GM23338 (cell line): ENCODE measurements at regions not wholly inside any gene's neighbourhood (a gene's known extent, or its start where the extent isn't known, plus 50 kb on each side); places are given as distances from the start of the nearest gene placed in this dataset.

Experiments
- ATAC-seq: fragments of 200-7000 bp; cut with Tn5 transposase; 3 replicates; pipeline ENCODE4 v1.9.1; 2020
- DNase-seq: peaks from one replicate; pipeline ENCODE4 v3.0.0-alpha.2; 2015; ENCODE audit warnings: low spot score
- H2AFZ ChIP-seq: fragments of 200-600 bp; sonication (generic); 2 replicates; pipeline ENCODE4 v1.8.0; 2016; ENCODE audit warnings: antibody characterized with exemption, mild to moderate bottlenecking, moderate library complexity
- H3F3A ChIP-seq: fragments of 200-600 bp; sonication (generic); replicated peaks from 2 replicates; pipeline ENCODE4 v1.8.0; 2017; ENCODE audit warnings: antibody characterized with exemption, mixed run types, low read depth
- H3K27ac ChIP-seq: fragments of 200-600 bp; sonication (generic); 2 replicates; pipeline ENCODE4 v1.6.1; 2016; ENCODE audit warnings: low read depth
- H3K27me3 ChIP-seq: fragments of 200-600 bp; sonication (generic); 2 replicates; pipeline ENCODE4 v1.8.0; 2016; ENCODE audit warnings: mild to moderate bottlenecking, mixed run types, moderate library complexity; ENCODE audit not compliant: insufficient read depth
- H3K36me3 ChIP-seq: fragments of 200-600 bp; sonication (generic); 2 replicates; pipeline ENCODE4 v1.8.0; 2016; ENCODE audit warnings: mild to moderate bottlenecking; ENCODE audit not compliant: insufficient read depth
- H3K4me1 ChIP-seq: fragments of 200-600 bp; sonication (generic); 2 replicates; pipeline ENCODE4 v1.8.0; 2016; ENCODE audit warnings: mild to moderate bottlenecking, moderate library complexity; ENCODE audit not compliant: insufficient read depth
- H3K4me2 ChIP-seq: fragments of 200-600 bp; sonication (generic); 2 replicates; pipeline ENCODE4 v1.7.1; 2017; ENCODE audit warnings: mixed run types
- H3K4me3 ChIP-seq: fragments of 200-600 bp; sonication (generic); 2 replicates; pipeline ENCODE4 v1.6.1; 2016; ENCODE audit warnings: mixed run types
- H3K79me2 ChIP-seq: fragments of 200-600 bp; sonication (generic); replicated peaks from 2 replicates; pipeline ENCODE4 v1.8.0; 2017; ENCODE audit warnings: mild to moderate bottlenecking; ENCODE audit not compliant: insufficient read depth
- H3K9me2 ChIP-seq: fragments of 200-600 bp; sonication (generic); 2 replicates; pipeline ENCODE4 v1.8.0; 2017; ENCODE audit not compliant: insufficient read depth
- H4K20me1 ChIP-seq: fragments of 200-600 bp; sonication (generic); replicated peaks from 2 replicates; pipeline ENCODE4 v1.8.0; 2017; ENCODE audit warnings: mild to moderate bottlenecking; ENCODE audit not compliant: insufficient read depth
- H3K27ac Mint-ChIP-seq: 2 replicates; pipeline ENCODE4 v1.8.0; 2020; ENCODE audit warnings: inconsistent platforms, mild to moderate bottlenecking, moderate library complexity, mixed read lengths
- H3K27me3 Mint-ChIP-seq: 3 replicates; pipeline ENCODE4 v1.8.0; 2022; ENCODE audit warnings: low read depth, mild to moderate bottlenecking, moderate library complexity, mixed read lengths, inconsistent platforms; ENCODE audit not compliant: insufficient read depth, poor library complexity
- H3K36me3 Mint-ChIP-seq: 3 replicates; pipeline ENCODE4 v1.8.0; 2021; ENCODE audit warnings: low read depth, mild to moderate bottlenecking, inconsistent platforms, moderate library complexity, mixed read lengths
- H3K4me1 Mint-ChIP-seq: 3 replicates; pipeline ENCODE4 v1.8.0; 2020; ENCODE audit warnings: mild to moderate bottlenecking, inconsistent platforms, mixed read lengths
- H3K4me3 Mint-ChIP-seq: 3 replicates; pipeline ENCODE4 v1.8.0; 2021; ENCODE audit warnings: moderate library complexity, mild to moderate bottlenecking, inconsistent platforms, mixed read lengths
- H3K9me3 Mint-ChIP-seq: 3 replicates; pipeline ENCODE4 v1.8.0; 2020; ENCODE audit warnings: moderate library complexity, mild to moderate bottlenecking, inconsistent platforms, mixed read lengths
- CREB1 ChIP-seq: fragments of 250-450 bp; sonication (Bioruptor Pico); IDR thresholded peaks from 2 replicates; pipeline ENCODE4 v1.5.0; 2020; ENCODE audit warnings: low read depth, mild to moderate bottlenecking, moderate library complexity
- EZH2 ChIP-seq: fragments of 200-600 bp; sonication (generic); IDR thresholded peaks from one replicate; pipeline ENCODE4 v1.8.0; 2017; ENCODE audit warnings: antibody characterized with exemption, mild to moderate bottlenecking, low read depth; ENCODE audit not compliant: unreplicated experiment
- EZH2phosphoT487 ChIP-seq: fragments of 200-600 bp; sonication (generic); IDR thresholded peaks from one replicate; pipeline ENCODE4 v1.8.1; 2018; ENCODE audit warnings: antibody characterized with exemption; ENCODE audit not compliant: unreplicated experiment
- JUNB ChIP-seq: IDR thresholded peaks from one replicate; pipeline ENCODE4 v1.6.1; 2016; ENCODE audit warnings: antibody characterized with exemption; ENCODE audit not compliant: unreplicated experiment
- NANOG ChIP-seq: IDR thresholded peaks from 2 replicates; pipeline ENCODE4 v1.6.1; 2016; ENCODE audit warnings: antibody characterized with exemption, borderline replicate concordance
- STAT1 ChIP-seq: IDR thresholded peaks from one replicate; pipeline ENCODE4 v1.6.1; 2016; ENCODE audit warnings: antibody characterized with exemption; ENCODE audit not compliant: unreplicated experiment
- ZNF114 ChIP-seq: fragments of 250-450 bp; sonication (Bioruptor Pico); IDR thresholded peaks from 2 replicates; pipeline ENCODE4 v1.5.0; 2020; ENCODE audit warnings: mild to moderate bottlenecking, moderate library complexity
- ZNF331 ChIP-seq: fragments of 250-450 bp; sonication (Bioruptor Pico); IDR thresholded peaks from 2 replicates; pipeline ENCODE4 v1.5.0; 2020; ENCODE audit warnings: low read depth, mild to moderate bottlenecking, moderate library complexity
- TF ChIP-seq, protein P1 (sequence below): fragments of 250-450 bp; sonication (Bioruptor Pico); IDR thresholded peaks from 2 replicates; pipeline ENCODE4 v1.5.0; 2020; ENCODE audit warnings: mild to moderate bottlenecking, moderate library complexity
- TF ChIP-seq, protein P2 (sequence below): IDR thresholded peaks from 2 replicates; pipeline ENCODE4 v1.6.1; 2016; ENCODE audit warnings: antibody characterized with exemption
- TF ChIP-seq, protein P3 (sequence below), 2 experiments: fragments of 200-600 bp in 1 of 2; sonication (generic) in 1 of 2; conservative IDR thresholded peaks; 2 replicates each; pipeline versions ENCODE4 v1.5.1 to v1.6.1; 2016 to 2017; ENCODE audit warnings: antibody characterized with exemption in 2 of 2, low read depth in 2 of 2, mild to moderate bottlenecking in 2 of 2, moderate library complexity in 1 of 2
- TF ChIP-seq, protein P4 (sequence below): IDR thresholded peaks from one replicate; pipeline ENCODE4 v1.6.1; 2018; ENCODE audit warnings: antibody characterized with exemption; ENCODE audit not compliant: unreplicated experiment

DNA sequence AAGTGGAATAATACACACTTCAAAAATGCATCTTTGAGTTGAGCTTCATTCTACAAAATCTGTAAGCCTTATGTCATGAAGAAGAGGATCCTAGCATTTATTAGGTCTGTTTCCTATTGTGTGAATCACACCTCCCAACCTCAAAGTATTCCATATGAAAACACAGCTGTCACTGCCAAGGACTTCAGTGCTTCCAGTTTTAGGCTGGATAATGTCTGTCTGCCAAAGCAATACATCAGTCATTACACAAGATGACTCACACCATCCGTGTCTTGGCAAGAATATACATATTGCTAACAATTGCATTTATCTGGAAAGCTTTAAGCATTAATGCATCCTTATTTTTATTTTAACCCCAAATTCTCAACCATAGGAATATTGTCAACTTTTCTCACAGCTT lies 125.7 kb upstream of the TMPRSS15 start (continued):
- TF ChIP-seq, protein P1, sequence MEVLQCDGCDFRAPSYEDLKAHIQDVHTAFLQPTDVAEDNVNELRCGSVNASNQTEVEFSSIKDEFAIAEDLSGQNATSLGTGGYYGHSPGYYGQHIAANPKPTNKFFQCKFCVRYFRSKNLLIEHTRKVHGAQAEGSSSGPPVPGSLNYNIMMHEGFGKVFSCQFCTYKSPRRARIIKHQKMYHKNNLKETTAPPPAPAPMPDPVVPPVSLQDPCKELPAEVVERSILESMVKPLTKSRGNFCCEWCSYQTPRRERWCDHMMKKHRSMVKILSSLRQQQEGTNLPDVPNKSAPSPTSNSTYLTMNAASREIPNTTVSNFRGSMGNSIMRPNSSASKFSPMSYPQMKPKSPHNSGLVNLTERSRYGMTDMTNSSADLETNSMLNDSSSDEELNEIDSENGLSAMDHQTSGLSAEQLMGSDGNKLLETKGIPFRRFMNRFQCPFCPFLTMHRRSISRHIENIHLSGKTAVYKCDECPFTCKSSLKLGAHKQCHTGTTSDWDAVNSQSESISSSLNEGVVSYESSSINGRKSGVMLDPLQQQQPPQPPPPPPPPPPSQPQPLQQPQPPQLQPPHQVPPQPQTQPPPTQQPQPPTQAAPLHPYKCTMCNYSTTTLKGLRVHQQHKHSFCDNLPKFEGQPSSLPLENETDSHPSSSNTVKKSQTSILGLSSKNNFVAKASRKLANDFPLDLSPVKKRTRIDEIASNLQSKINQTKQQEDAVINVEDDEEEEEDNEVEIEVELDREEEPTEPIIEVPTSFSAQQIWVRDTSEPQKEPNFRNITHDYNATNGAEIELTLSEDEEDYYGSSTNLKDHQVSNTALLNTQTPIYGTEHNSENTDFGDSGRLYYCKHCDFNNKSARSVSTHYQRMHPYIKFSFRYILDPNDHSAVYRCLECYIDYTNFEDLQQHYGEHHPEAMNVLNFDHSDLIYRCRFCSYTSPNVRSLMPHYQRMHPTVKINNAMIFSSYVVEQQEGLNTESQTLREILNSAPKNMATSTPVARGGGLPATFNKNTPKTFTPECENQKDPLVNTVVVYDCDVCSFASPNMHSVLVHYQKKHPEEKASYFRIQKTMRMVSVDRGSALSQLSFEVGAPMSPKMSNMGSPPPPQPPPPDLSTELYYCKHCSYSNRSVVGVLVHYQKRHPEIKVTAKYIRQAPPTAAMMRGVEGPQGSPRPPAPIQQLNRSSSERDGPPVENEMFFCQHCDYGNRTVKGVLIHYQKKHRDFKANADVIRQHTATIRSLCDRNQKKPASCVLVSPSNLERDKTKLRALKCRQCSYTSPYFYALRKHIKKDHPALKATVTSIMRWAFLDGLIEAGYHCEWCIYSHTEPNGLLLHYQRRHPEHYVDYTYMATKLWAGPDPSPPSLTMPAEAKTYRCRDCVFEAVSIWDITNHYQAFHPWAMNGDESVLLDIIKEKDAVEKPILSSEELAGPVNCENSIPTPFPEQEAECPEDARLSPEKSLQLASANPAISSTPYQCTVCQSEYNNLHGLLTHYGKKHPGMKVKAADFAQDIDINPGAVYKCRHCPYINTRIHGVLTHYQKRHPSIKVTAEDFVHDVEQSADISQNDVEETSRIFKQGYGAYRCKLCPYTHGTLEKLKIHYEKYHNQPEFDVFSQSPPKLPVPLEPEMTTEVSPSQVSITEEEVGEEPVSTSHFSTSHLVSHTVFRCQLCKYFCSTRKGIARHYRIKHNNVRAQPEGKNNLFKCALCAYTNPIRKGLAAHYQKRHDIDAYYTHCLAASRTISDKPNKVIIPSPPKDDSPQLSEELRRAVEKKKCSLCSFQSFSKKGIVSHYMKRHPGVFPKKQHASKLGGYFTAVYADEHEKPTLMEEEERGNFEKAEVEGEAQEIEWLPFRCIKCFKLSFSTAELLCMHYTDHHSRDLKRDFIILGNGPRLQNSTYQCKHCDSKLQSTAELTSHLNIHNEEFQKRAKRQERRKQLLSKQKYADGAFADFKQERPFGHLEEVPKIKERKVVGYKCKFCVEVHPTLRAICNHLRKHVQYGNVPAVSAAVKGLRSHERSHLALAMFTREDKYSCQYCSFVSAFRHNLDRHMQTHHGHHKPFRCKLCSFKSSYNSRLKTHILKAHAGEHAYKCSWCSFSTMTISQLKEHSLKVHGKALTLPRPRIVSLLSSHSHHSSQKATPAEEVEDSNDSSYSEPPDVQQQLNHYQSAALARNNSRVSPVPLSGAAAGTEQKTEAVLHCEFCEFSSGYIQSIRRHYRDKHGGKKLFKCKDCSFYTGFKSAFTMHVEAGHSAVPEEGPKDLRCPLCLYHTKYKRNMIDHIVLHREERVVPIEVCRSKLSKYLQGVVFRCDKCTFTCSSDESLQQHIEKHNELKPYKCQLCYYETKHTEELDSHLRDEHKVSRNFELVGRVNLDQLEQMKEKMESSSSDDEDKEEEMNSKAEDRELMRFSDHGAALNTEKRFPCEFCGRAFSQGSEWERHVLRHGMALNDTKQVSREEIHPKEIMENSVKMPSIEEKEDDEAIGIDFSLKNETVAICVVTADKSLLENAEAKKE (CRISPR knock-in tag): no peak
- TF ChIP-seq CREB1 (CRISPR knock-in tag): no peak
- no peak for TF ChIP-seq ZNF331 (CRISPR knock-in tag)
- TF ChIP-seq STAT1: no peak
- no peak for TF ChIP-seq JUNB

- Histone ChIP-seq H3K27me3 (no peaks in the 10 kb centered on the region), H3K9me2 (no peaks in the 10 kb centered on the region; the same call in 1 of the 2 replicates), H3K79me2 (no peaks in the 10 kb centered on the region), H3K4me2 (no peak overlapping the region), H3K27ac (no peak overlapping the region), H2AFZ (no peak overlapping the region), H3K4me3 (no peak overlapping the region), H3F3A (no peaks in the 10 kb centered on the region), H3K4me1 (no peaks in the 10 kb centered on the region), H4K20me1 (no peaks in the 10 kb centered on the region), H3K36me3 (no peaks in the 10 kb centered on the region)
- H3K4me3 Mint-ChIP-seq: no peak overlapping the region
- DNase-seq (no peak), ATAC-seq (no peak)
- H3K27ac Mint-ChIP-seq: no peak overlapping the region
- no peaks in the 10 kb centered on the region for H3K27me3 Mint-ChIP-seq
- H3K9me3 Mint-ChIP-seq: no peaks in the 10 kb centered on the region
- H3K36me3 Mint-ChIP-seq: no peaks in the 10 kb centered on the region
- peaks cover 4% of the 10 kb centered on the region; the same call in 2 of the 3 replicates for H3K4me1 Mint-ChIP-seq
- TF ChIP-seq, protein P2, sequence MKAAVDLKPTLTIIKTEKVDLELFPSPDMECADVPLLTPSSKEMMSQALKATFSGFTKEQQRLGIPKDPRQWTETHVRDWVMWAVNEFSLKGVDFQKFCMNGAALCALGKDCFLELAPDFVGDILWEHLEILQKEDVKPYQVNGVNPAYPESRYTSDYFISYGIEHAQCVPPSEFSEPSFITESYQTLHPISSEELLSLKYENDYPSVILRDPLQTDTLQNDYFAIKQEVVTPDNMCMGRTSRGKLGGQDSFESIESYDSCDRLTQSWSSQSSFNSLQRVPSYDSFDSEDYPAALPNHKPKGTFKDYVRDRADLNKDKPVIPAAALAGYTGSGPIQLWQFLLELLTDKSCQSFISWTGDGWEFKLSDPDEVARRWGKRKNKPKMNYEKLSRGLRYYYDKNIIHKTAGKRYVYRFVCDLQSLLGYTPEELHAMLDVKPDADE: no peak
- no peak for TF ChIP-seq EZH2
- TF ChIP-seq ZNF114 (CRISPR knock-in tag): no peak
- TF ChIP-seq, protein P3, sequence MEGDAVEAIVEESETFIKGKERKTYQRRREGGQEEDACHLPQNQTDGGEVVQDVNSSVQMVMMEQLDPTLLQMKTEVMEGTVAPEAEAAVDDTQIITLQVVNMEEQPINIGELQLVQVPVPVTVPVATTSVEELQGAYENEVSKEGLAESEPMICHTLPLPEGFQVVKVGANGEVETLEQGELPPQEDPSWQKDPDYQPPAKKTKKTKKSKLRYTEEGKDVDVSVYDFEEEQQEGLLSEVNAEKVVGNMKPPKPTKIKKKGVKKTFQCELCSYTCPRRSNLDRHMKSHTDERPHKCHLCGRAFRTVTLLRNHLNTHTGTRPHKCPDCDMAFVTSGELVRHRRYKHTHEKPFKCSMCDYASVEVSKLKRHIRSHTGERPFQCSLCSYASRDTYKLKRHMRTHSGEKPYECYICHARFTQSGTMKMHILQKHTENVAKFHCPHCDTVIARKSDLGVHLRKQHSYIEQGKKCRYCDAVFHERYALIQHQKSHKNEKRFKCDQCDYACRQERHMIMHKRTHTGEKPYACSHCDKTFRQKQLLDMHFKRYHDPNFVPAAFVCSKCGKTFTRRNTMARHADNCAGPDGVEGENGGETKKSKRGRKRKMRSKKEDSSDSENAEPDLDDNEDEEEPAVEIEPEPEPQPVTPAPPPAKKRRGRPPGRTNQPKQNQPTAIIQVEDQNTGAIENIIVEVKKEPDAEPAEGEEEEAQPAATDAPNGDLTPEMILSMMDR (conservative IDR thresholded peaks at IDR 0.05; ENCODE audit: low read depth in 2 of 2): no peak
- TF ChIP-seq JUNB: no peak
- TF ChIP-seq, protein P4, sequence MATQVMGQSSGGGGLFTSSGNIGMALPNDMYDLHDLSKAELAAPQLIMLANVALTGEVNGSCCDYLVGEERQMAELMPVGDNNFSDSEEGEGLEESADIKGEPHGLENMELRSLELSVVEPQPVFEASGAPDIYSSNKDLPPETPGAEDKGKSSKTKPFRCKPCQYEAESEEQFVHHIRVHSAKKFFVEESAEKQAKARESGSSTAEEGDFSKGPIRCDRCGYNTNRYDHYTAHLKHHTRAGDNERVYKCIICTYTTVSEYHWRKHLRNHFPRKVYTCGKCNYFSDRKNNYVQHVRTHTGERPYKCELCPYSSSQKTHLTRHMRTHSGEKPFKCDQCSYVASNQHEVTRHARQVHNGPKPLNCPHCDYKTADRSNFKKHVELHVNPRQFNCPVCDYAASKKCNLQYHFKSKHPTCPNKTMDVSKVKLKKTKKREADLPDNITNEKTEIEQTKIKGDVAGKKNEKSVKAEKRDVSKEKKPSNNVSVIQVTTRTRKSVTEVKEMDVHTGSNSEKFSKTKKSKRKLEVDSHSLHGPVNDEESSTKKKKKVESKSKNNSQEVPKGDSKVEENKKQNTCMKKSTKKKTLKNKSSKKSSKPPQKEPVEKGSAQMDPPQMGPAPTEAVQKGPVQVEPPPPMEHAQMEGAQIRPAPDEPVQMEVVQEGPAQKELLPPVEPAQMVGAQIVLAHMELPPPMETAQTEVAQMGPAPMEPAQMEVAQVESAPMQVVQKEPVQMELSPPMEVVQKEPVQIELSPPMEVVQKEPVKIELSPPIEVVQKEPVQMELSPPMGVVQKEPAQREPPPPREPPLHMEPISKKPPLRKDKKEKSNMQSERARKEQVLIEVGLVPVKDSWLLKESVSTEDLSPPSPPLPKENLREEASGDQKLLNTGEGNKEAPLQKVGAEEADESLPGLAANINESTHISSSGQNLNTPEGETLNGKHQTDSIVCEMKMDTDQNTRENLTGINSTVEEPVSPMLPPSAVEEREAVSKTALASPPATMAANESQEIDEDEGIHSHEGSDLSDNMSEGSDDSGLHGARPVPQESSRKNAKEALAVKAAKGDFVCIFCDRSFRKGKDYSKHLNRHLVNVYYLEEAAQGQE: no peak
- TF ChIP-seq STAT1: no peak
- TF ChIP-seq NANOG: no peak
- no peak for TF ChIP-seq EZH2phosphoT487
- no peak for TF ChIP-seq CREB1 (CRISPR knock-in tag)
Measured at GRCh38 chr21:18542081-18542480, 138.5 kb upstream of the TMPRSS15 start.
